H1 (cell line): ENCODE measurements at regions not wholly inside any gene's neighbourhood (a gene's known extent, or its start where the extent isn't known, plus 50 kb on each side); places are given as distances from the start of the nearest gene placed in this dataset.

ENCODE experiments used
- CTCF ChIA-PET: fragments of 300-600 bp; sonication (Branson Sonifier 250); formaldehyde crosslinking; loops from one replicate; lab custom pipeline; 2021; ENCODE audit not compliant: partially characterized antibody; lab: Charles Lee
- POLR2A ChIA-PET: fragments of 300-600 bp; sonication (Branson Sonifier 250); formaldehyde crosslinking; loops from one replicate; lab custom pipeline; 2021; ENCODE audit warnings: inconsistent platforms; ENCODE audit not compliant: partially characterized antibody; lab: Charles Lee
- DNase-seq, 2 experiments: peaks; one replicate each; pipeline versions ENCODE4 v3.0.0 to v3.0.0-alpha.2; 2010 to 2022; ENCODE audit warnings: low spot score in 2 of 2, low read depth in 1 of 2, mixed read lengths in 1 of 2
- FAIRE-seq: peaks from 2 replicates; lab custom pipeline; 2011; peaks lifted over from hg19 to GRCh38; lab: Jason Lieb, UNC
- H2AFZ ChIP-seq: 2 replicates; pipeline ENCODE4 v1.8.1; 2012; ENCODE audit warnings: low read length, inconsistent platforms
- H2AK5ac ChIP-seq: 2 replicates; pipeline ENCODE4 v1.6.1; 2013; ENCODE audit warnings: low read depth, low read length
- H2BK120ac ChIP-seq: replicated peaks from 2 replicates; pipeline ENCODE3; 2013; ENCODE audit warnings: low read depth, low read length, inconsistent platforms
- H2BK12ac ChIP-seq: 2 replicates; pipeline ENCODE4 v1.6.1; 2013; ENCODE audit warnings: low read depth, low read length
- H2BK15ac ChIP-seq: 2 replicates; pipeline ENCODE4 v1.6.1; 2013; ENCODE audit warnings: low read length
- H2BK20ac ChIP-seq: 2 replicates; pipeline ENCODE4 v1.6.1; 2013; ENCODE audit warnings: low read length
- H2BK5ac ChIP-seq: 2 replicates; pipeline ENCODE4 v1.6.1; 2013; ENCODE audit warnings: low read depth, low read length
- H3K14ac ChIP-seq: 2 replicates; pipeline ENCODE4 v1.6.1; 2013; ENCODE audit warnings: inconsistent platforms; ENCODE audit not compliant: insufficient read length
- H3K18ac ChIP-seq: 2 replicates; pipeline ENCODE4 v1.6.1; 2013; ENCODE audit warnings: low read length; ENCODE audit errors: extremely low read depth
- H3K23ac ChIP-seq: 2 replicates; pipeline ENCODE4 v1.6.1; 2013; ENCODE audit warnings: inconsistent platforms; ENCODE audit not compliant: insufficient read length
- H3K23me2 ChIP-seq: 2 replicates; pipeline ENCODE4 v1.6.1; 2013; ENCODE audit warnings: low read depth, low read length
- H3K27ac ChIP-seq: 2 replicates; pipeline ENCODE4 v1.6.1; 2011; ENCODE audit warnings: low read depth, low read length, inconsistent platforms
- H3K27me3 ChIP-seq, 4 experiments: replicated peaks in 1 of 4; 1 replicate in 1 of 4; 2 replicates in 3 of 4; pipeline versions ENCODE4 v1.6.1 to v1.8.1; 2011 to 2013; ENCODE audit warnings: low read length in 3 of 4, mild to moderate bottlenecking in 3 of 4, inconsistent platforms in 2 of 4, mixed read lengths in 2 of 4, moderate library complexity in 1 of 4; ENCODE audit not compliant: control insufficient read depth in 3 of 4, insufficient read depth in 3 of 4; ENCODE audit errors: extremely low read depth in 1 of 4
- H3K36me3 ChIP-seq, 4 experiments: 2 replicates each; pipeline versions ENCODE4 v1.6.1 to v1.8.1; 2011 to 2013; ENCODE audit warnings: mild to moderate bottlenecking in 4 of 4, low read length in 3 of 4, moderate library complexity in 2 of 4, control low read depth in 1 of 4, inconsistent platforms in 1 of 4; ENCODE audit not compliant: insufficient read depth in 4 of 4, control insufficient read depth in 2 of 4
- H3K4ac ChIP-seq: replicated peaks from 2 replicates; pipeline ENCODE3; 2013; ENCODE audit warnings: low read length, low read depth, mixed read lengths, inconsistent platforms; ENCODE audit not compliant: insufficient read length
- H3K4me1 ChIP-seq, 4 experiments: replicated peaks in 1 of 4; 1 replicate in 1 of 4; 2 replicates in 3 of 4; pipeline versions ENCODE4 v1.6.1 to v1.8.1; 2011 to 2013; ENCODE audit warnings: low read length in 3 of 4, inconsistent platforms in 2 of 4, mixed read lengths in 1 of 4; ENCODE audit not compliant: insufficient read depth in 4 of 4, control insufficient read depth in 3 of 4
- H3K4me2 ChIP-seq, 2 experiments: 2 replicates each; pipeline versions ENCODE4 v1.6.1 to v1.8.1; 2011 to 2013; ENCODE audit warnings: low read depth in 2 of 2, low read length in 2 of 2, control low read depth in 1 of 2, inconsistent platforms in 1 of 2, mild to moderate bottlenecking in 1 of 2; ENCODE audit not compliant: insufficient read depth in 1 of 2
- H3K4me3 ChIP-seq, 4 experiments: fragments of 200-600, 300-600 bp in 1 of 4; sonication (generic), shearing (Covaris generic), sonication (Bioruptor Twin) in 1 of 4; 2 replicates each; pipeline versions ENCODE4 v1.5.1 to v1.8.1; 2011 to 2016; ENCODE audit warnings: low read length in 4 of 4, low read depth in 3 of 4, control low read depth in 2 of 4, inconsistent platforms in 2 of 4, mild to moderate bottlenecking in 2 of 4, mixed read lengths in 1 of 4, moderate library complexity in 1 of 4; ENCODE audit not compliant: insufficient read depth in 2 of 4; ENCODE audit errors: extremely low read depth in 1 of 4
- H3K56ac ChIP-seq: replicated peaks from 2 replicates; pipeline ENCODE3; 2013; ENCODE audit warnings: low read depth, mild to moderate bottlenecking, mixed read lengths, low read length, inconsistent platforms; ENCODE audit not compliant: insufficient read length
- H3K79me1 ChIP-seq: 2 replicates; pipeline ENCODE4 v1.6.1; 2013; ENCODE audit warnings: low read depth, low read length, control low read depth
- H3K79me2 ChIP-seq, 2 experiments: 2 replicates each; pipeline versions ENCODE4 v1.6.1 to v1.8.1; 2012 to 2013; ENCODE audit warnings: low read length in 2 of 2, mild to moderate bottlenecking in 2 of 2, inconsistent platforms in 1 of 2; ENCODE audit not compliant: insufficient read depth in 2 of 2, control insufficient read depth in 1 of 2
- H3K9ac ChIP-seq, 4 experiments: replicated peaks in 1 of 4; 1 replicate in 1 of 4; 2 replicates in 3 of 4; pipeline versions ENCODE4 v1.6.1 to v1.8.1; 2011 to 2013; ENCODE audit warnings: low read depth in 3 of 4, low read length in 3 of 4, control low read depth in 2 of 4, mild to moderate bottlenecking in 2 of 4, moderate library complexity in 2 of 4, inconsistent platforms in 1 of 4; ENCODE audit errors: extremely low read depth in 1 of 4
- H3K9me3 ChIP-seq, 2 experiments: 2 replicates each; pipeline versions ENCODE4 v1.6.1 to v1.8.1; 2012 to 2013; ENCODE audit warnings: mild to moderate bottlenecking in 2 of 2, moderate library complexity in 2 of 2, control low read depth in 1 of 2, inconsistent platforms in 1 of 2, low read depth in 1 of 2, low read length in 1 of 2, mixed read lengths in 1 of 2; ENCODE audit not compliant: insufficient read depth in 2 of 2
- H4K20me1 ChIP-seq, 2 experiments: replicated peaks in 1 of 2; 2 replicates each; pipeline versions ENCODE3 to v1.8.1; 2011 to 2013; ENCODE audit warnings: inconsistent platforms in 2 of 2, low read length in 2 of 2, mild to moderate bottlenecking in 1 of 2; ENCODE audit not compliant: insufficient read depth in 2 of 2, control insufficient read depth in 1 of 2
- H4K5ac ChIP-seq: 2 replicates; pipeline ENCODE4 v1.6.1; 2013; ENCODE audit warnings: low read length, low read depth, mixed read lengths, inconsistent platforms; ENCODE audit not compliant: insufficient read length
- H4K8ac ChIP-seq: 2 replicates; pipeline ENCODE4 v1.8.0; 2013; ENCODE audit warnings: mild to moderate bottlenecking, moderate library complexity, low read length, inconsistent platforms; ENCODE audit not compliant: insufficient read depth; ENCODE audit errors: extremely low read depth
- H4K91ac ChIP-seq: replicated peaks from 2 replicates; pipeline ENCODE3; 2013; ENCODE audit warnings: low read length, mixed read lengths, inconsistent platforms; ENCODE audit not compliant: insufficient read length
- SIX5 ChIP-seq: IDR thresholded peaks from 2 replicates; pipeline ENCODE4 v1.6.1; 2011; ENCODE audit warnings: mild to moderate bottlenecking, low read depth, low read length
- TEAD4 ChIP-seq: IDR thresholded peaks from 2 replicates; pipeline ENCODE4 v1.6.1; 2012; ENCODE audit warnings: low read depth, low read length, inconsistent platforms, mixed read lengths
- whole genome bisulfite sequencing, 2 experiments: shearing (Covaris generic) in 1 of 2; methylation state at CpG; one replicate each; pipeline versions ENCODE4 v1.1.6 to v1.1.7; 2013 to 2015; ENCODE audit warnings: low lambda C conversion rate in 2 of 2, mixed read lengths in 2 of 2, inconsistent platforms in 1 of 2, low coverage in 1 of 2, missing lambda C conversion rate in 1 of 2; ENCODE audit not compliant: insufficient replicate concordance in 2 of 2, insufficient coverage in 1 of 2, insufficient read length in 1 of 2; ENCODE audit errors: extremely low coverage in 1 of 2, missing lambda C conversion rate in 1 of 2; 5-methylcytosine and 5-hydroxymethylcytosine counted together

- Histone ChIP-seq H3K36me3 (no peaks in the 10 kb centered on the region), H2AK5ac (no peak overlapping the region), H2BK12ac (0 out of 2 replicates have a peak overlapping the region, but pooled peaks have one; percentile 39), H3K4me3 (no peak overlapping the region), H4K5ac (no peak overlapping the region), H2BK120ac (no peak overlapping the region), H3K9me3 (no peaks in the 10 kb centered on the region), H3K27me3 (no peaks in the 10 kb centered on the region), H3K4me1 (peaks cover 0 to 3% (median 0%) of the 10 kb centered on the region in 4 experiments; a peak in 4 of 7 replicates), H3K79me2 (no peaks in the 10 kb centered on the region), H3K79me1 (no peaks in the 10 kb centered on the region), H3K27ac (no peak overlapping the region), H2BK15ac (peak overlapping the region; percentile 12; the same call in 1 of the 2 replicates), H3K56ac (no peak overlapping the region), H2BK20ac (no peak overlapping the region), H3K23me2 (peaks cover 2% of the 10 kb centered on the region; the same call in 1 of the 2 replicates), H3K14ac (no peak overlapping the region), H3K18ac (no peak overlapping the region), H4K8ac (no peak overlapping the region), H2BK5ac (0 out of 2 replicates have a peak overlapping the region, but pooled peaks have one; percentile 18), H4K91ac (peak overlapping the region; percentile 52), H4K20me1 (no peaks in the 10 kb centered on the region), H3K23ac (no peak overlapping the region), H3K4ac (no peak overlapping the region), H2AFZ (no peak overlapping the region), H3K4me2 (no peak overlapping the region), H3K9ac (no peak overlapping the region)
- DNase-seq (no peak), FAIRE-seq (no peak)
- POLR2A ChIA-PET = interaction anchor here (0.9 kb wide), 1 partner anchor 10 kb away, joined by 3 read pairs; no protein-coding TSS in a partner anchor
- CTCF ChIA-PET = interaction anchor here (1.5 to 2.5 kb wide), 4 partner anchors 15 to 201 kb away, joined by 4 to 11 read pairs (median 6); no protein-coding TSS in a partner anchor
- 89% methylated on average over 18 of the region's 21 CpGs; no CpG with 5 or more reads in 1 of the 2 experiments for WGBS, 2 experiments
- TF ChIP-seq SIX5 (no peak), TEAD4 (no peak)
Measured at GRCh38 chr10:131770946-131771633, 129.7 kb upstream of the PPP2R2D start.
